Gastroesophageal sphincter (tissue), 3 donors: ENCODE measurements at regions not wholly inside any gene's neighbourhood (a gene's known extent, or its start where the extent isn't known, plus 50 kb on each side); places are given as distances from the start of the nearest gene placed in this dataset.
"Not testable (repeated sequence)": the region's sequence is repeated elsewhere in the genome, so short reads cannot be mapped to it uniquely, and the experiment has no call there.

Experiments used
- CTCF ChIP-seq, 4 experiments: fragments of 200-600 bp in 2 of 4; fragments of 450-650 bp in 2 of 4; sonication (generic) in 1 of 4; IDR thresholded peaks; one replicate each; pipeline ENCODE4 v1.5.1; 2017 to 2019; ENCODE audit warnings: antibody characterized with exemption in 4 of 4, mild to moderate bottlenecking in 2 of 4, moderate library complexity in 2 of 4
- EP300 ChIP-seq: sonication (generic); formaldehyde crosslinking; IDR thresholded peaks from one replicate; pipeline ENCODE4 v1.6.1; 2017; ENCODE audit warnings: antibody characterized with exemption, mild to moderate bottlenecking
- POLR2A ChIP-seq, 2 donors: fragments of 450-650 bp; IDR thresholded peaks; one replicate each; pipeline ENCODE4 v1.6.1; 2017; ENCODE audit warnings: antibody characterized with exemption in 2 of 2, mild to moderate bottlenecking in 2 of 2, moderate library complexity in 1 of 2

- TF ChIP-seq CTCF (IDR thresholded peaks at IDR 0.05); POLR2A (IDR thresholded peaks at IDR 0.05); EP300: not testable (repeated sequence)
Observed at GRCh38 chr16:16614484-16614883, 235.5 kb downstream of the NPIPA7 start.
